HG03095 (cell line): ENCODE measurements at regions not wholly inside any gene's neighbourhood (a gene's known extent, or its start where the extent isn't known, plus 50 kb on each side); places are given as distances from the start of the nearest gene placed in this dataset.

Source experiments
- ATAC-seq: cut with Tn5 transposase; IDR thresholded peaks from one replicate; pipeline ENCODE4 v1.9.1; 2021; ENCODE audit warnings: moderate library complexity; ENCODE audit not compliant: unreplicated experiment

GRCh38 chr7:54476609-54477008 is 65.6 kb upstream of the VSTM2A start:
- ATAC-seq, result no peak

GRCh38 chr7:54477083-54477482 is 65.1 kb upstream of the VSTM2A start:
- no peak for ATAC-seq

- ATAC-seq, result no peak
Measured at GRCh38 chr7:54483523-54483922, 58.7 kb upstream of the VSTM2A start.

GRCh38 chr7:54485044-54485443 is 57.1 kb upstream of the VSTM2A start:
- no peak for ATAC-seq
